ENCODE measurements at regions not wholly inside any gene's neighbourhood (a gene's known extent, or its start where the extent isn't known, plus 50 kb on each side); places are given as distances from the start of the nearest gene placed in this dataset.
A peak's percentile ranks its signal among the peaks of the same experiment; 100 is the strongest.

DNA sequence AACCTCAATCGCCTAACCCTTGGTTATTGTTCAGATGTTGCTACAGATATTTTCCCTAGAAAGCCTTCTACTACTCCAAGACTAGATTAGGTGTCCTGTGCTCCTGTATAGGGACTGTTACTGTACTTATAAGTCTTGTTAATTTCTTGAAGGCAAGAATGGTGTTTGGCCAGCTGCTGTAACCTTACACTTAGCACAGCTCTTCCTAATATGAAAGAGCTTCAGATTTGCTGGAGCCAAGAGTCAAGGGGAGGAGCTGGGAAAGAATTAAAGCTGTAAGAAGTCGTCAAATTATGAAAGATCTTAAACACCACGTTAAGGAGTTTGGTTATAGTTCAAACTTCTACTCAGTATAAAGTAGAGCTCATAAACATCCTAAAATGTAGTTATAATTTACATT lies 245.9 kb upstream of the TLL1 start:
- FAIRE-seq = no peak
- no peak for DNase-seq (ENCODE audit: low read depth, low spot score)
- Histone ChIP-seq H3K27ac (ENCODE audit: control insufficient read depth, insufficient read depth, low read length) (no peak overlapping the region), H3K4me3 (ENCODE audit: control insufficient read depth in 2 of 3, extremely low read depth in 1 of 3, insufficient read depth in 2 of 3, low read depth in 1 of 3, low read length in 3 of 3) (no peak overlapping the region), H3K79me2 (ENCODE audit: control insufficient read depth, insufficient read depth, low read length) (no peaks in the 10 kb centered on the region), H3K27me3 (ENCODE audit: control insufficient read depth, extremely low read depth, insufficient read depth, low read length) (no peaks in the 10 kb centered on the region), H3K9ac (ENCODE audit: control insufficient read depth, extremely low read depth, insufficient read depth, low read length) (no peak overlapping the region), H3K4me2 (ENCODE audit: control insufficient read depth, extremely low read depth, insufficient read depth, low read depth, low read length) (no peak overlapping the region), H3K36me3 (ENCODE audit: control insufficient read depth in 2 of 2, extremely low read depth in 1 of 2, insufficient read depth in 2 of 2, low read length in 2 of 2) (no peaks in the 10 kb centered on the region), H3K9me1 (ENCODE audit: control insufficient read depth, extremely low read depth, insufficient read depth, low read length) (no peaks in the 10 kb centered on the region), H4K20me1 (ENCODE audit: control insufficient read depth, extremely low read depth, insufficient read depth, low read length) (no peaks in the 10 kb centered on the region), H3K4me1 (ENCODE audit: control insufficient read depth, extremely low read depth, insufficient read depth, low read length) (peaks cover 20% of the 10 kb centered on the region), H3K9me3 (ENCODE audit: control insufficient read depth, low read depth, low read length) (no peaks in the 10 kb centered on the region), H2AFZ (ENCODE audit: control insufficient read depth, low read length) (peak overlapping the region; percentile 35)
- TF ChIP-seq, protein P1, sequence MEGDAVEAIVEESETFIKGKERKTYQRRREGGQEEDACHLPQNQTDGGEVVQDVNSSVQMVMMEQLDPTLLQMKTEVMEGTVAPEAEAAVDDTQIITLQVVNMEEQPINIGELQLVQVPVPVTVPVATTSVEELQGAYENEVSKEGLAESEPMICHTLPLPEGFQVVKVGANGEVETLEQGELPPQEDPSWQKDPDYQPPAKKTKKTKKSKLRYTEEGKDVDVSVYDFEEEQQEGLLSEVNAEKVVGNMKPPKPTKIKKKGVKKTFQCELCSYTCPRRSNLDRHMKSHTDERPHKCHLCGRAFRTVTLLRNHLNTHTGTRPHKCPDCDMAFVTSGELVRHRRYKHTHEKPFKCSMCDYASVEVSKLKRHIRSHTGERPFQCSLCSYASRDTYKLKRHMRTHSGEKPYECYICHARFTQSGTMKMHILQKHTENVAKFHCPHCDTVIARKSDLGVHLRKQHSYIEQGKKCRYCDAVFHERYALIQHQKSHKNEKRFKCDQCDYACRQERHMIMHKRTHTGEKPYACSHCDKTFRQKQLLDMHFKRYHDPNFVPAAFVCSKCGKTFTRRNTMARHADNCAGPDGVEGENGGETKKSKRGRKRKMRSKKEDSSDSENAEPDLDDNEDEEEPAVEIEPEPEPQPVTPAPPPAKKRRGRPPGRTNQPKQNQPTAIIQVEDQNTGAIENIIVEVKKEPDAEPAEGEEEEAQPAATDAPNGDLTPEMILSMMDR (optimal IDR thresholded peaks at IDR 0.05 in 1 of 3, IDR thresholded peaks at IDR 0.05 in 1 of 3, conservative IDR thresholded peaks at IDR 0.05 in 1 of 3; ENCODE audit: extremely low read depth in 1 of 3, insufficient read depth in 2 of 3, low read length in 3 of 3) = no peak
- TF ChIP-seq EZH2 (IDR thresholded peaks at IDR 0.05; ENCODE audit: low read length) = no peak
- dilution Hi-C loops (cut with MboI; ENCODE audit: extremely low pct_ligation_motif_present, low sequenced_read_pairs) = no loop called here

DNA sequence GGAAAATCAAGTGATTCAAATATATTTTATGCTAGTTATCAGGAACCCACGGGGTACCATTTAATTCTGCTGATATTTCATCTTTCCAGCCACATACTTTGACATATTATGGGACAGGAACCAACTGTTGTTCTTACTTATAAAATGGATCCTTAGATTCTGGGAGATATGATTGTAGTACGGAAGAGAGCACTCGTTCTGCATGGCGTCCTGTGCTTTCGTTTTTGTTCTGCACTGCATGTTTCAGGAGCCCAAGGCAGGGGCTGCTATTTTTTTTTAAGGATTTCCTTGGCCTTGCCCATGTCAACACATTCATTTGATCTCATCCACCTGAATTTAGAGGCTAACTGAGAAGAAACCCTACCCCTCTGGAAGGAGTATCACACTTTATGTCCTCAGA lies 245.5 kb upstream of the TLL1 start:
- H3K27me3 ChIP-seq (ENCODE audit: control insufficient read depth, extremely low read depth, insufficient read depth, low read length) = no peaks in the 10 kb centered on the region
- TF ChIP-seq, protein P1 (optimal IDR thresholded peaks at IDR 0.05 in 1 of 3, IDR thresholded peaks at IDR 0.05 in 1 of 3, conservative IDR thresholded peaks at IDR 0.05 in 1 of 3; ENCODE audit: extremely low read depth in 1 of 3, insufficient read depth in 2 of 3, low read length in 3 of 3) = no peak
- no peak for TF ChIP-seq EZH2 (IDR thresholded peaks at IDR 0.05; ENCODE audit: low read length)
- no peak for DNase-seq (ENCODE audit: low read depth, low spot score)
- no peaks in the 10 kb centered on the region for H3K9me3 ChIP-seq (ENCODE audit: control insufficient read depth, low read depth, low read length)
- H3K4me1 ChIP-seq (ENCODE audit: control insufficient read depth, extremely low read depth, insufficient read depth, low read length) = peaks cover 21% of the 10 kb centered on the region
- dilution Hi-C loops (cut with MboI; ENCODE audit: extremely low pct_ligation_motif_present, low sequenced_read_pairs) = no loop called here
- no peak overlapping the region for H3K4me2 ChIP-seq (ENCODE audit: control insufficient read depth, extremely low read depth, insufficient read depth, low read depth, low read length)
- no peaks in the 10 kb centered on the region for H3K36me3 ChIP-seq (ENCODE audit: control insufficient read depth in 2 of 2, extremely low read depth in 1 of 2, insufficient read depth in 2 of 2, low read length in 2 of 2)
- H3K9ac ChIP-seq (ENCODE audit: control insufficient read depth, extremely low read depth, insufficient read depth, low read length) = no peak overlapping the region
- no peaks in the 10 kb centered on the region for H3K9me1 ChIP-seq (ENCODE audit: control insufficient read depth, extremely low read depth, insufficient read depth, low read length)
- no peaks in the 10 kb centered on the region for H3K79me2 ChIP-seq (ENCODE audit: control insufficient read depth, insufficient read depth, low read length)
- no peak overlapping the region for H3K4me3 ChIP-seq (ENCODE audit: control insufficient read depth in 2 of 3, extremely low read depth in 1 of 3, insufficient read depth in 2 of 3, low read depth in 1 of 3, low read length in 3 of 3)
- no peak for FAIRE-seq
- no peak overlapping the region for H2AFZ ChIP-seq (ENCODE audit: control insufficient read depth, low read length)
- H4K20me1 ChIP-seq (ENCODE audit: control insufficient read depth, extremely low read depth, insufficient read depth, low read length) = no peaks in the 10 kb centered on the region
- H3K27ac ChIP-seq (ENCODE audit: control insufficient read depth, insufficient read depth, low read length) = no peak overlapping the region
